BJ (cell line): ENCODE measurements at regions not wholly inside any gene's neighbourhood (a gene's known extent, or its start where the extent isn't known, plus 50 kb on each side); places are given as distances from the start of the nearest gene placed in this dataset.

ENCODE experiments used
- CTCF ChIA-PET: fragments of 350-600 bp; formaldehyde crosslinking; extraction: SDS; loops from one replicate; lab custom pipeline; 2021; ENCODE audit warnings: antibody characterized with exemption, inconsistent platforms; lab: Yijun Ruan, JAX
- POLR2A ChIA-PET: fragments of 300-600 bp; sonication (Branson Sonifier 250); formaldehyde crosslinking; extraction: SDS; loops from one replicate; lab custom pipeline; 2021; ENCODE audit warnings: antibody characterized with exemption; lab: Charles Lee
- DNase-seq: peaks from one replicate; pipeline ENCODE4 v3.0.0-alpha.2; 2011; ENCODE audit warnings: low read depth
- H3K27me3 ChIP-seq: 2 replicates; pipeline ENCODE4 v1.6.0; 2011; ENCODE audit warnings: low read length; ENCODE audit not compliant: control insufficient read depth, insufficient read depth
- H3K36me3 ChIP-seq: 2 replicates; pipeline ENCODE4 v1.5.1; 2011; ENCODE audit warnings: low read length; ENCODE audit not compliant: control insufficient read depth, insufficient read depth
- H3K4me3 ChIP-seq: 2 replicates; pipeline ENCODE4 v1.5.1; 2011; ENCODE audit warnings: low read depth, mild to moderate bottlenecking, control low read depth, low read length
- TF ChIP-seq, protein P1 (sequence below): IDR thresholded peaks from 2 replicates; pipeline ENCODE4 v1.5.1; 2011; ENCODE audit warnings: low read depth, mild to moderate bottlenecking, control low read depth, inconsistent platforms, low read length, moderate library complexity; ENCODE audit not compliant: insufficient read depth

DNA sequence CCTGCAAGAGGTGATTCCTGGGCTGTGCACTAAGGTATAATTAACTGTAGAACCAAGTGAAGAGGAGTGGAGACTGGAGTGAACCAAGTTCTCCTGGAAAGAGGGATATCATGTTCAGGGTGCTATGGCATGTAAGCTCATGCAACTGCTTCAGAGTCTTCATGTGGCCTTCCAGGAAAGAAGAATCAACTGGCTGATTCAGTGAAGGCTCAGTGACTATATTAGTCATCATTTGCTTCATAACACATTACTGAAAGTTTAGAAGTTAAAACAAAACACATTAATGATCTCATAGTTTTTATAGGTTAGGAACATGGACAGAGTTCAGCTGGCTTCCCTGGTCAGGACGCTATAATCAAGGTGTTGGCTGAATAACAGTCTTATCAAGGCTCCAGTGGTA is 1200.8 kb upstream of the GYPC start:
- H3K4me3 ChIP-seq, result no peak overlapping the region
- CTCF ChIA-PET, result interaction anchor here (0.8 kb wide), 2 partner anchors 9 to 15 kb away, joined by 3 to 6 read pairs; no protein-coding TSS in a partner anchor
- DNase-seq, result peak; percentile 5
- TF ChIP-seq, protein P1, sequence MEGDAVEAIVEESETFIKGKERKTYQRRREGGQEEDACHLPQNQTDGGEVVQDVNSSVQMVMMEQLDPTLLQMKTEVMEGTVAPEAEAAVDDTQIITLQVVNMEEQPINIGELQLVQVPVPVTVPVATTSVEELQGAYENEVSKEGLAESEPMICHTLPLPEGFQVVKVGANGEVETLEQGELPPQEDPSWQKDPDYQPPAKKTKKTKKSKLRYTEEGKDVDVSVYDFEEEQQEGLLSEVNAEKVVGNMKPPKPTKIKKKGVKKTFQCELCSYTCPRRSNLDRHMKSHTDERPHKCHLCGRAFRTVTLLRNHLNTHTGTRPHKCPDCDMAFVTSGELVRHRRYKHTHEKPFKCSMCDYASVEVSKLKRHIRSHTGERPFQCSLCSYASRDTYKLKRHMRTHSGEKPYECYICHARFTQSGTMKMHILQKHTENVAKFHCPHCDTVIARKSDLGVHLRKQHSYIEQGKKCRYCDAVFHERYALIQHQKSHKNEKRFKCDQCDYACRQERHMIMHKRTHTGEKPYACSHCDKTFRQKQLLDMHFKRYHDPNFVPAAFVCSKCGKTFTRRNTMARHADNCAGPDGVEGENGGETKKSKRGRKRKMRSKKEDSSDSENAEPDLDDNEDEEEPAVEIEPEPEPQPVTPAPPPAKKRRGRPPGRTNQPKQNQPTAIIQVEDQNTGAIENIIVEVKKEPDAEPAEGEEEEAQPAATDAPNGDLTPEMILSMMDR, result no peak
- POLR2A ChIA-PET, result no interaction called here
- H3K27me3 ChIP-seq, result no peaks in the 10 kb centered on the region
- no peaks in the 10 kb centered on the region for H3K36me3 ChIP-seq

DNA sequence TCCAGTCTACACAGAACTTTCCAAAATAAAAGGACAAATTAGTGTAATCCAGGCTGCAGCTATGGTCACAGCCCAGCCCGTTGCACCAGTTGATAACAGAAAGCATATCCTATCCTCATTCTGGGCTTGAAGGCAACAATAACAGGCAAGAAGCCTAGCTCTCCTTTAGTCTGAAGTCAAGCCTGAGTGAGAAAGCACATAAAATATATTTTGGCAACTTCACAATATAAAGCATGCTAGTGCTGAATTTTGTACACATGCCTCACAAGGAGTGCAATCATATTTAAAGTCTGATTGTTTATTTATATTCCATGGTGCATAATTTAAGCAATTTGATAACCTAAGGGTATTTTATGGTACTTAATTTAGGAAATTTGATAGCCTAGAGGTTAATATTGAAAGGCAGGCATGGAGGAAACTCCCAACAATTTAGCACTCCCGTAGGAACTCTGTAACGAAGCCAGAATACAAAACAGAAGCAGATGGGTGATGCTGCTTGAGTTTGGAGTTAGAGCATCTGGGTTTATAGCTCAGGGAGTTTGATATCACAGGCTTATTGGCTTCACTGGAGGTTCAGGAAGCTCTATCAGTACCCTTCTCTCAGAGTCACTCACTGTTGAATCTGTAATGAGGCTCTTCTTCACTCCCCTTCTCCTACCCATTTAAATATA is 1199.1 kb upstream of the GYPC start:
- DNase-seq, result no peak
- Histone ChIP-seq H3K27me3 (no peaks in the 10 kb centered on the region), H3K4me3 (no peak overlapping the region), H3K36me3 (no peaks in the 10 kb centered on the region)
- TF ChIP-seq, protein P1, result no peak
- ChIA-PET POLR2A (no interaction called here), CTCF (no interaction called here)

DNA sequence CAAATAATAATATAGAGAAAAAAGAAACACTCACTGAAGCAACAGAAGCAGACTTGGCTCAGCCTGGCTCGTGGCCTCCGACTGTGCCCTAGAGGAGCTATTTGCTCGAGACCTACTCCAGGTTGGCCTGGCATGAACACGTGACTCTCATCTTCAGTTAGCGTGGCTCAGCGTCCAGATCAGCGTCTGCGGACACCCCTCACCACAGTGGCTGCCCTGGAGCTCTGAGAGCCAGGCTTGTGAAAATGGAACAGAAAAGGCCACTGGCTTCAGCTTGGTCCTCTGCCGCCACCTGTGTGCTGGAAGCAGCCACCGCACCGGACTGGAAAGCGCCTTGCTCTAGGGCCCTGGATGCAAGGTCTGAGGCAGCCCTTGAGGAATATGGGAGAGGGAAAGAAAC is 1184.0 kb upstream of the GYPC start:
- DNase-seq, result no peak

GRCh38 chr2:125479143-125479636 is 1176.8 kb upstream of the GYPC start:
- ChIA-PET CTCF (no interaction called here), POLR2A (no interaction called here)
- H3K36me3 ChIP-seq, result no peaks in the 10 kb centered on the region
- H3K4me3 ChIP-seq, result no peak overlapping the region
- no peaks in the 10 kb centered on the region for H3K27me3 ChIP-seq
- TF ChIP-seq, protein P1, result no peak
- no peak for DNase-seq

More for the DNA sequence above, 1184.0 kb upstream of the GYPC start:
- Histone ChIP-seq H3K27me3 (no peaks in the 10 kb centered on the region), H3K36me3 (no peaks in the 10 kb centered on the region), H3K4me3 (no peak overlapping the region)
- ChIA-PET POLR2A (no interaction called here), CTCF (interaction anchor here (0.7 to 1.4 kb wide), 2 partner anchors 510 to 1446 kb away, joined by 3 to 4 read pairs; no protein-coding TSS in a partner anchor)
- TF ChIP-seq, protein P1, result peak; percentile 60

DNA sequence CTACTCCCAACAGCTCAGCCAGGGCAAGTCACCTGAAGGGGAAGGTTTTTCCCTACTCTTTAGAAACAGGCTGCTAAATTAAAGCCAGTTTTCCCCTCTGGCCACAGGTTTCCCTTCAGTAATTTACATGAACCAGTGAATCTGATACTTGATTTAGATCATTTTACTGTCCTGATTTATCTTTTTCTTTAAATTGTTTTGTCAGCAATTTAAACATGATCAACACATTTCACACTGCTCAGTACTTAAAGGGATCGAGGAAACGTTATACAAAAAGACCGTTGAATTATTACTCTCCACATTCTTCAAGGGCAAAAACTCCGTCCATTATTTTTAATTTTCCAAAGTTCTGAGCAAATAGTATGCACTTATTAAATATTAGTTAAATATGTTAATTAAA is 1165.7 kb upstream of the GYPC start:
- DNase-seq, result no peak
- CTCF ChIA-PET, result no interaction called here
- POLR2A ChIA-PET, result no interaction called here
- Histone ChIP-seq H3K4me3 (no peak overlapping the region), H3K36me3 (no peaks in the 10 kb centered on the region), H3K27me3 (no peaks in the 10 kb centered on the region)
- TF ChIP-seq, protein P1, result no peak
